ENCODE measurements at regions not wholly inside any gene's neighbourhood (a gene's known extent, or its start where the extent isn't known, plus 50 kb on each side); places are given as distances from the start of the nearest gene placed in this dataset.
"Not testable (repeated sequence)": the region's sequence is repeated elsewhere in the genome, so short reads cannot be mapped to it uniquely, and the experiment has no call there.

DNA sequence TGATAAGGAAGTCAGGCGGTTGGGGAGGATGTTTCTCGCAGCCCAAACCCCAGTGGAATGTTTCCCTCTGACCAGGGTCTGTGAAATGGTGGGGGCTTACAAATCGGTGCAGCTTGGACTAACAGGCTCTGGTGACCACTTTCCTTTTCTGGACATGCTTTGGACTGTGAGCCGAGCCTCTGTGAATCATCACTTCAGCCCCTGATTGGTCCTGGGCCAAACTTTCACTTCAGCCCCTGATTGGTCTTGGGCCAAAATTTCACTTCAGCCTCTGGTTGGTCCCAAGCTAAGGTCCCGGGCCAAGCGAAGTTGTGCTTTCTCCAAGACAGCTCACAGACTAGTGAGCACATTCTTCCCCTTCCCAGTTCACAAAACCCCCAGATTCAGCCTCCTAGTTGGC, 223.7 kb upstream of the ANKRD20A1 start:
- not testable (repeated sequence) for DNase-seq

DNA sequence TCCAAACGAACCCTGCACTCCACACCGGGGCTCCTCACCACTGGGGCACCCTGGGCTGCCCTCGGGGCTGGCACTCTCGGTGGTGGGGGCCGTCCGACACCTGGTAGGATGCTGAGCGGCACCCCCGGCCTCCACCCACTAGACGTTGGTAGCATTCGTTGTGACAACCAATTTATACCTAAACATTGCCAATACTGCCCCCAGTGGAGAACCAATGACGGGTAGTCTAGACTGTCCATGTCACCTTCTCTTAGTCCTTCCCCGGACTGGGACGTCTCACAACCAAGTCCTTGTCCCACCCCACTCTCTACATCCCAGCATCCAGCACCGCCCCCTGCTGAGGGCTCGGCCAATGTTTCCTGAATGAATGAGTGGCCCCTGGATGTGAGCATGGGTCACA, 246.8 kb upstream of the ANKRD20A1 start:
- DNase-seq, result not testable (repeated sequence)

DNA sequence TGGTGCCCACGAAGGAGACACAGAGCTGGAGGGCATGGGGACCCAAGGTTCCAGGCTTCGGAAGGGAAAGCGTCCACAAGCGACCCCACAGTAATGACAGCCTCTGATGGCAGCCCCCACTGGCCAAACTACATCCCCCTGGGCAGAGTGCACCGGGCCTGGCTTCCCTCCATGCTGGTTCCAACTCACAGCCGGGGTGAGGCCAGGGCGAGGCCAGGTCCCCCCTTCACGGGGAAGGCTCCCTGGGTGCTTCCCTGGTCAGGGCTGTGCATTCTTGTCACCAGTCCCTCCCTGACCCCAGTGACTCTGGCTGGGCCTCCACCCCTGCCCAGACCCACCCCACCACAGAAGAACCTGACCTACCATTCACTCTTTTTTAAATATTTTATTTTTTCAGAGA, 248.9 kb upstream of the ANKRD20A1 start:
- not testable (repeated sequence) for DNase-seq

DNA sequence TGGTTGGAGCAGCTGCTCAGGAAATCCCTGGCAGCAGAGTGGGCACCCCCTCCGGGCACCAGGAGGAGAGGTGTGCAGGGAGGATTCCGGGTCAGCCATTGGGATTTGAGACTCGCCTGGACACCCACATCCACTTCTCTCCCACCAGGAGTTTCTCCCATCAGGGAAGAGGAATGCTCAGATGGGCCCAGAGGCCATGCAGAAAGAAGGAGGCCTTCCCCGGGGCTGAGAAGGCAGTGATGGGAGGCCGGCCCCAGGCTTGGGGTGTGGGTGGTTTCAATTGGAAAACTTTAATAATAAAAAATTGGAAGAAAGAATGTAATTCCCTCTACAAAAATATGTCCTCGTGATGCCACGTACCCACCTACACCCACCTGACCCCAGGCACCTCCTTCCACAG, 249.3 kb upstream of the ANKRD20A1 start:
- DNase-seq, result not testable (repeated sequence)

DNA sequence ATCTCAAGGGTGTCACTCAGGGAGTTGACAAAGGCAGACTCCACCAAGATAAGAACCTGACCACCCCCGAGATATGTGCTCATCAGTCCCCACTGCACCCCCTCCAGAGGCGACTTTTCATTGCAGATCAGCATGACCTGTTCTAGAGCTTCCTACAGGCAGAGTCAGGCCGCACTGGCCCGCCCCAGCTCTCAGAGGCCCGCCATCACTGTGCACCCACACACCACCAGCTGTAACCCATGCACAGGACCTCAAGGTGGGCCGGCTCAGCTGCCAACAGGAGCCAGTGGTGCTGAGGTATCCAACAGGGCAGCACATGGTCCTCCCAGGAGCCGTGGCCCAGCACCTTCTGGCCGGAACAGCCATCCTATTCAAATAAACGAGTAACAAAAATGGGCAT, 253.6 kb upstream of the ANKRD20A1 start:
- DNase-seq, result not testable (repeated sequence)

DNA sequence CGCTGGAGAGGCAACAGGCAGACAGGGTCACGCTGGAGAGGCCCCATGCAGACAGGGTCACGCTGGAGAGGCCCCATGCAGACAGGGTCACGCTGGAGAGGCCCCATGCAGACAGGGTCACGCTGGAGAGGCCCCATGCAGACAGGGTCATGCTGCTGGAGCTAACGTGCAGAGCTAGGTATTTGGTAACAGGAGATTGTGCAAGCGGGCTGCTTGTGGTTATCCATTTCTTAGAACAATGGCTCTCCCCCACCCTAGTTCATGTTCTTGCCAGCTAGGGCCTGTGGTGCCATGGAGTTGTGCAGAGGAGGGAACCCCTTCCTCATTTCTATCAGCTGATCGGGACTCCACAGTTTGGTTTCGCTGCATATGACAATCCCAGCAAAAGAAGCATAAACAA, 255.1 kb upstream of the ANKRD20A1 start:
- not testable (repeated sequence) for DNase-seq

DNA sequence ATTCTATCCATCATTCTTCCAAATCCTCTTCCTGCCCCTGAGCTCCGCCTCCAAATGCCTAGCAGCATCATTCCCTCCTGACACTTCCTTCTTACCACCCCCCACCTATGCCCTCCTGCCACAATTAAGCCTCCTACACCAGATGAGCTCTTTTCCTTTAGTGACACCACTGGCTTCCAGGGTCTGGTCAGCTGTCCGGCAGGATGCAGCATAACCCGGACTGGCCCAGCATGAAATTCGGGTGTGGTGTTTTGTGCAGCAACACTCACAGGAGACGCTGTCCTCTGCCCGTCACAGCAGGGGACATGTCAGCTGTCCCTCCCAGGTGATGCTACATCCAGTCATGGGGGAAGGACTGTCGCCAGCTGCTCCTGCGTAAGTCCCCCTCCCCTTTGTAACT, 266.3 kb upstream of the ANKRD20A1 start:
- not testable (repeated sequence) for DNase-seq

DNA sequence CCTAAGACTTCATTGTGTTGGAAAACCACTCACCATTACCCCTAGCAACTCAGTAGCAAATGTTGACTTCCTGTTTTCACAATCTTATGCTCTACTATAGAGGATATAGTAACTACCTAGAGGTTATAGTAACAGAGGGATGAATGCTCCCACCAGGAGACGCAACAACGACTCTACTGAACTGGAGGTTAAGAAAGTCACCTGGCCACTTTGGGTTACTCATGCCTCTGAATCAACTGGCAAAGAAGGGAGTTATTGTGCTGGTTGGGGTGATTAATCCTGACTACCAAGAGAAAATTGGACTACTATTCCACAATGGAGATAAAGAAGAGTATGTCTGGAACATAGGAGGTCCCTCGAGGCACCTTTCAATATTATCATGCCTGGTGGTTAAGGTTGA, 302.9 kb upstream of the ANKRD20A1 start:
- DNase-seq, result not testable (repeated sequence)

DNA sequence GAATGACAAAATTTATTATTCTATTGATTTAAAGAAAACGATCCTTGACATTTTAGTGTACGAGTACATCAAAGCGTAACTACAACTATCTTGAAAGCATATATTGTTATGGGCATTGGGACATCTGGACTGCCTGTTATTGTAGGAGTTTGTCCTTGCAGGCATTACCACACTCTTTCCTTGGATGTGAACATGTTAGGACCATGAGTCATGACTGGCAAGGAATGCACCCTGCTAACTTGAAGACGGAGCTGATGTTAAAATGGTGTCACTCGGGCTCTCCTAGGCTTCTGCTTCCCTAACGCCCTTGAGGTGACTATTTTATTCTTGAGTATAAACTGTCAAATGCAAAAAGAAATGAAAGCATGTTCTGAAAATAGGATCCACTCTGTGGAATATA, 308.7 kb upstream of the ANKRD20A1 start:
- not testable (repeated sequence) for DNase-seq

DNA sequence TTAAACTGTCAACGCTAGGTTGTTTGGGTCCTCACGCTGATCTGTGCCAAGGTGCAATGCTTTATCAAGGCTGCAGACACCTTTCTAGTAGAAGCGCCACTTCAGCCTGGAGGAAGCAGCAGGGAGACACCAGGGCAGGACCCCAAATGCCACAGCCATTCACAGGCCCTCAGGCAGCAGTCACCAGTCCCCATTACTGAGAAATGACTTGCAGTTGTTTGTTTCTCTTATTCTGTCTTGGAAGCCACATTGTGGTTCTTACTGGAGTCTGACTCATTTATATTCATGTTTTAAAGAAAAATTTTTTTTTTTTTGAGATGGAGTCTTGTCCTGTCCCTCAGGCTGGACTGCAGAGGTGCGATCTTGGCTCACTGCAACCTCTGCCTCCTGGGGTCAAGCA, 328.9 kb upstream of the ANKRD20A1 start:
- DNase-seq, result not testable (repeated sequence)

DNA sequence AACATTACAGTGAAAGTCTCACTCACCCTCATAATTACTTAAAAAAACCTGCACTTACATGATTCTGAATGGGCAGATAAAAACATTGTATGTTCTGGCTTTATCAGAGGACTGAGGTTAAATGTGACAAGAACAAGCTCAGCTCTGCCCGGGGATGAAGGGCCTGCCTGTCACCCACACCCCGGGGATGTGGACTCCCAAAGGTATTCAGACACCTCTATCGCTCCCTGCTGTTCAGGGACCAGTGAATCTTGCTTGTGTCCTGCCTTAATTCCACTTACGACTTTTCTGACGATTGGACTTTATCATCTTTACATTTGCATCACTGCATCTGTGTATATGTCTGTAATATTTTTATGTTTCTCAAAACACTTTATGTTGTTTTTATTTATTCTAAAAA, 341.8 kb upstream of the ANKRD20A1 start:
- DNase-seq, result not testable (repeated sequence)

DNA sequence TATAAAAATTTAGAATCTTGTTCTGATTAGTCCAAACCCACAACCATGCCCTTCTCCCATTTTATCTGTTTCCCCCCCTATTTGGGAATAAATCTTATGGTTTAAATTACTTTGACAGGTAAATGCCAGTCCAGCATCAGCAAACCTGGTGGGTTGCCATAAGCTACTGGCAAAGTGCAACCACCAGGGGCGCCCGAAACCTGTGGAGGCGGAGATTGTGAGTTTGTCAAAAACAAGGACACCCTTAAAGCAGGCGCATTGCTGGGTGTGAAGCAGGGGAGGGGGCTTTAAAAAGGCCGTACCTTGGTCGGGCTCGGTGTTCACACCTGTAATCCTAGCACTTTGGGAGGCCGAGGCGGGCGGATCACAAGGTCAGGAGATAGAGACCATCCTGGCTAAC, 344.1 kb upstream of the ANKRD20A1 start:
- not testable (repeated sequence) for DNase-seq

DNA sequence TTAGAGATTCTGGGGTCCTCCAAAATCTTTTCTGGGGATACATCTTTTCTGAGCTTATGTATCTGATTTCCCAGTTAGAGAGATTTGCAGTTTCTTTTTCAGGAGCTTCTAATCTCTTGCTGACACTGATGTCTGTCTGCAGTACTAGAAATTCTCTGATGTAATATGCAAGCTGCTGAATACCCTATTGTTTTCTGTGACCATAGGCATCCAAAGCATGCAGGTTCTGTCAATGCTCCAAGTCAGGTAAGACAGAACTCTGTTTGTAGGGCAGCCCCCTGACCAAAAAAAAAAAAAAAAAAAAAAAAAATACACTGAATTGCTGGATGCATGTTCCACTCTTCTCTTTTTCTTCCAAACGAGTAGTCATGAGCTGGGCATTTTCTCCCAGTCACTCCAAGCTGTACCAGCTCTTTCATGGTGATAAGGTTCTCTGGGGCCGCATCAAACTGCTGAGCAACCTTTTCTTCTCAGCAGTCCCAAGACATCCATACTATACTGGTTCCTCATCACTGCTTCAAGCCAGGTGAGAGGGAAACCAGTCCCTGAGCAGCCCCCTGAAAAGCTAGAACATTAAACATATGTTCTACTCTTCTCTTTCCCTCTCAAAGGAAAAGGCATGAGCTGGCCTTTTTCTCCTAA, 354.9 kb upstream of the ANKRD20A1 start:
- not testable (repeated sequence) for DNase-seq

DNA sequence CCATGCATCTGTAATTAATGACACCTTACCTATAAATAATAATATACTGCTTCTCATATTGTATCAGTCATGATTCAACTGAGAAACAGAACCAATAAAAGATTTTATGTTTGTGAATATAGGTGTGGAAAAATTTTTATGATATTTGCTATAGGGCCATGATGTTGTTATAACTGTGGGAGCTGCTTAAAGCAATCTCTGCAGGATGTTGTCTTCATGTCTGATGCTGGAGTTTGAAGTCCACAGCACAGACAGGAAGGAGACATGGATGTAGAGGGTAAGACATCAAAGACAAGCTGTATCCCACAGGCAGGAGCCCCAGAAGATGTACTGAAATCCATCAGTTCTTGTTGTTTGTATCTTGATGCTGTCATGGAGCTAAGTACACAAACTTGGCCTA, 366.7 kb upstream of the ANKRD20A1 start:
- DNase-seq, result not testable (repeated sequence)

DNA sequence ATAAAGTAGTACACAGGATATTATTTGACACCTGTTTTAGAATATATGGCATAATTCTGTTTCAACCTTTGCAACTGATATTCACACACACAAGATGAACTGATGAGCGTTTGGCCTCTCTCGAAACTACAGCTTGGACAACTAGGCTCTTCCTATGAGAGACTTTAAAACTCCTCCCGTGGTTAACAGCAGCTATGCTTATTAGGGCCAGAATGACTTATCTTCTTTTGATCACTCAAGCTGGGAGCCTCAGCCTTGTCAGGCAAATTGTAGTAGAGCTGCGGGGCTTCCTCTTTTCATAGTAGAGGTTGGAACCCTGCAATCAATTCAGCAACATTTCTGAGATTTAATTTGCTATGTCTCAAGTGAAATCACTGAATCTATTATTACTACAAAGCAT, 381.3 kb upstream of the ANKRD20A1 start:
- not testable (repeated sequence) for DNase-seq

DNA sequence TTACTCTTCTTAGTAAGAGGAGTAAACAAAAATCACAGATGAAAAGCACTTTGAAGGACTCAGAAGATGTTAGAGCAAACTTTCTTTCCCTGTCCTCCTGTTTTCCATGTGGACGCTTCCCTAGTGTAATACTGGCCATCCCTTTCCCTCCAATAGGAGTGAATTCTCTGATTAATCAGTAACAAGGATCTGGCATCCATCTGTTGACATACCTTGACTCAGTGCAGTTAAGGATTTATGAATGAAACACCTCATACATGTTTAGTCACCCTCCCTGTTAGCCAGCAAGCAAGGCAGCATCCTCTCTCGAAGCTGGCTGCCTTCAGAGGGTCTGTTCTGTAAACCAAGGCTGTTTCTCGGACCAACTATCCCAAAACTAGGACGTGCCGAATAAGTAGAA, 388.0 kb upstream of the ANKRD20A1 start:
- DNase-seq, result not testable (repeated sequence)

DNA sequence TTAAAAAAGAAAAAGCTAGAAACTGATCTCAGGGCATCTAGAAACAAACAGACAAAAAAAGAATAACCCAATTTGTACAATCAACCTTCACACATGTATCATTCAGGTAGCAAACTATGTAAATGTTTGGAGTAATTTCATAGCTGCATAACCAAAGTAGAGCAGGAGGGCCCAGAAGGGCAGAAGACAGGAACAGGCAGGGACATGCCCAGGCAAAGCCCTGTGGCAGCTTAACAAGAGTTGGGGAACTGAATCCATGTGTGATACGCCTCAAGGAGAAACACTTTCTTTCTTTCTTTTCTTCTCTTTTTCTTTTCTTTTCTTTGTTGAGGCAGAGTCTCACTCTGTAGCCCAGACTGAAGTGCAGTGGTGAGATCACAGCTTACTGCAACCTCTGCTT, 390.4 kb upstream of the ANKRD20A1 start:
- DNase-seq, result not testable (repeated sequence)

DNA sequence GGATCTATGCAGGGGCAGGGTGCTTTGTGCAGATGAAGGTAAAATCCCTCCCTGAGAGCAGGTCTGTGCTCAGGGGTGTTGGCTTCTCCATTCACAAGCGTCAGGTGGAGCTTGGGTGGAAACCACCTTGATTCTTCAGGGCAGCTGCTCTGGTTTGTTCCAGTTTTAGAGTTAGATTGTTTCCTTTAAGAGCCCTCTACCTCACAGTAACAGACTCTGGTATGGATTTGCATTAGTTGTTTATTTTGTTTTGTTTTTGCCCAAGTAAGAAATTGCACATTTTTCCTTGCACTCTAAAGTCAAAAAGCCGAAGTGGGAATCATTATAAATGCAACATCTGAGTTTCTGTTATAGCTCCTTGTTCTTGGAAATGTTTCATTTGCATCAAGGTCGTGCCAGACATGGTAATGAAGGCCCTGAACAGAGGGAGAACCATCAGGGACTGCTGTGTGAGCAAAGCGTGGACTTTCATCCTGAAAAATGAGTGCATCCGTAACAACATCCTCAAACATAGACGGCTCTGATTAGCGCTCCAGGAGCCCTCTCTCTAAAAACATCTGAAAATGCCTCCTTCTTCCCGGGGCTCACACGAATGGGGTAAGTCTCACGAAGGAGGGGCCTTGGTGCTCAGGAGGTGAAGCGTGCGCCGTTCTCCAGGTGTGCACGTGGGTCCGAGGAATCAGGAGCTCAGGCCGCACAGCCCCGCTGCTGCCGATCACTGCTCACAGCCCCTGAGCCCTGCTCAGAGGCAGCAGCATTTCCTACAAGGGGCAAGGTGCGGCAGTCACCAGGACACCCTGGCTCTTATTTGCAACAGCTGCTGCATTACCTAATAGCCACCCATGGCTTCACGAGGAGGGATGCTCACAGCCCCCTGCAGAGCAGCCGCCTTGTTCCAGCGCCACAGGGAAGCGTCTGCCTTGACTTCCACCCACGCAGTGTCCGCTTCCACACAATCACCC, 396.7 kb upstream of the ANKRD20A1 start:
- not testable (repeated sequence) for DNase-seq

DNA sequence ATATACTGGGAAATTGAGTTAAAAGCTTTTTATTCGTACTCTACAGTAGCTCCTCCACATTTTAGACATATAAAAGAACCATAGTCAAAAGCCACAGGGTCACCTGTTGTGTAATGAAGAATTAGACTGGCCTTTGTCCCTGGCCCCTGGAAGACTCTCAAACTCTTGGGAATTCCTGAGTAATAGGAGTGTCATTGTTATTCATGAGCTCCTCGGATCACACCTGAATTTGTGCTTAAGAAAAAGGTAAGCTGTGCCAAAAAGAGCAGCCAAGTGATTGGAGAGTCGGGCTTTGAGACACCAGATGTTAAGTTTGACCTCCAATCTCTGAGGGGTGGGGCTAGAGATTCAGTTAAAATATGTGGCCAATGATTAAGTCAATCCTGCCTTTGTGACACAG, 405.8 kb upstream of the ANKRD20A1 start:
- not testable (repeated sequence) for DNase-seq

DNA sequence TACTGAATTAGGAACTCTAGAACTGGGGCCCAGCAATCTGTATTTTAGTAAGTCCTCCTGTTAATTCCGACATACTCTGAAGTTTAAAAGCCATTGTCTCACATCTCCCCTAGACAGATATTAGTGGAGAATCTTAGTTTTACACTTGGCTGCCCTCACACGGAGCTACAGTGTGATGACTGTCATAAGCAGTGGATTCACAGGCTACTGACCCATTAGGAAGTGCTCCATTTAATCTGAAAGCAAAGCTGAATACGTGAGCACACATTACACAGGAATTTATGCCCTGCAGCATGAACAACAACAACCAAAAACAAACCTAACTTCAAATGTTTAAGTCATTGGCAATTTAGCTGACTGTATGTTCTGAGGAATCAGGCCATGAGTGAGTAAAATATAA, 416.4 kb upstream of the ANKRD20A1 start:
- not testable (repeated sequence) for DNase-seq

DNA sequence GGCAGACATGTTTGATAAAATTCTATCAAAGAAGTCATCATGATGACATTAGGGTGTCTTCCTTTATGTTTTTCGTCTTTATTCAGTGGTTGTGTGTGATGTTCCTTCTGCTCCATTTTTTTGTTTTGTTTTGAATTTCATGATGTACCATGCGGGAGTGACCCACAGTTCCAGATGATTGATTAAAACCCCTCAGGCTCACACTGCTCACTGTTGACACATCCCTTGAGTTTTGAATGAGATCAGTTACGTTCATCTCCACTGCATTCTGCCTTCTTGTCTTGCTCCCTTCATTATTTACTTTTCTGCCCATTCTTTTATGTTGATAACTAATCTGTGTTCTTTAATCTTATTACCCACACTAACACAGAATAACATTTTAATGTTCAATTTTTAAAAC, 421.7 kb upstream of the ANKRD20A1 start:
- DNase-seq, result not testable (repeated sequence)

DNA sequence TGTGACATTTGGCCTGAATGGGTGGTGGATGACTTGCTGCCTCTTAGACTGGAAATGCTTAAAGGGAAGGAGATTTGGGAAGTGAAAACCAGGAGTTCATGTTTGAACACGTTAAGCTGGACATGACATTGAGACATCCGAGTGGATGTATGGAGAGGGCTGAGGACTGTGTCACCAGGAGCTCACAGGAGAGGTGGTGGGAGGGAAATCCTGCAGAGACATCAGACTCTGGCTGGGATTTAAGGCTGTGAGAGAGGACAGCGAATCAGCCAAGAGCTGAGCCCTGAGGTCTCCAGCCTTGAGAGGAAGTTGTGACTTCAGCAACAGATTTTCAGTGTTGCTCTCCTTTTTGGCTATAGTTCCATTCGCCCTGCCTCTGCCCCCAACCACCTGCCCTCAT, 432.5 kb upstream of the SPATA31A3 start:
- DNase-seq, result not testable (repeated sequence)

DNA sequence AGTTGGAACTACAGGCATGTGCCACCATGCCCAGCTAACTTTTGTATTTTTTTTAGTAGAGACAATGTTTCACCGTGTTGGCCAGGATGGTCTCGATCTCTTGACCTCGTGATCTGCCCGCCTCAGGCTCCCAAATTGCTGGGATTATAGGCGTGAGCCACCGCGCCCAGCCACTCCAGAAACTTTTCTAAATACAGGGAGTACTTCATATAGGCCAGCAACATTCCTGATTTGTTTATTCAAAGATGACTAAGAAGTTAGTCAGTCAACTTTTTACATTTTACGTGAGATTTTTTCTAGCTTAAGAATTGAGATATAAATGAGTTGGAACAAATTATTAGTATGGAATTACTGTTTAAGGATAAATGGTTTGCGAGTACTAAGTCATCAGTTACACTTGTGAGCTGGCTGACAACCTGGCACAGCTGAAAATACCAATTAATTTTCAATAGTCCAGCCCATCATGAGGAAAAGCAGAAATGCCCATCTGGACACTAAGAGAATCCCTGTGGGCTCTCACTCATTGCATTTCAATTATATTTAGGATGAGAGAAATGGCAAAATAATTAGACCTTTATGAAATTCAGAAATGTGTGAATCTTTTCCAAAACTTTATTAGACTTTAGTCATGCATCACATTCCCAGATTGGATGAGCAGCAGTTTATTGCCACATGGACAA, 430.8 kb upstream of the SPATA31A3 start:
- not testable (repeated sequence) for DNase-seq

All from suppressor macrophage (primary cell).